DND-41 (cell line): ENCODE measurements at regions not wholly inside any gene's neighbourhood (a gene's known extent, or its start where the extent isn't known, plus 50 kb on each side); places are given as distances from the start of the nearest gene placed in this dataset.

Experiments
- EZH2 ChIP-seq: IDR thresholded peaks from 3 replicates; pipeline ENCODE4 v1.6.1; 2012; ENCODE audit warnings: borderline replicate concordance, low read depth, mild to moderate bottlenecking, moderate library complexity, low read length, inconsistent platforms; ENCODE audit not compliant: severe bottlenecking
- TF ChIP-seq, protein P1 (sequence below): IDR thresholded peaks from 2 replicates; pipeline ENCODE4 v1.5.1; 2012; ENCODE audit warnings: borderline replicate concordance, low read length, moderate library complexity, mild to moderate bottlenecking; ENCODE audit not compliant: poor library complexity, severe bottlenecking; ENCODE audit errors: extremely low read depth

DNA sequence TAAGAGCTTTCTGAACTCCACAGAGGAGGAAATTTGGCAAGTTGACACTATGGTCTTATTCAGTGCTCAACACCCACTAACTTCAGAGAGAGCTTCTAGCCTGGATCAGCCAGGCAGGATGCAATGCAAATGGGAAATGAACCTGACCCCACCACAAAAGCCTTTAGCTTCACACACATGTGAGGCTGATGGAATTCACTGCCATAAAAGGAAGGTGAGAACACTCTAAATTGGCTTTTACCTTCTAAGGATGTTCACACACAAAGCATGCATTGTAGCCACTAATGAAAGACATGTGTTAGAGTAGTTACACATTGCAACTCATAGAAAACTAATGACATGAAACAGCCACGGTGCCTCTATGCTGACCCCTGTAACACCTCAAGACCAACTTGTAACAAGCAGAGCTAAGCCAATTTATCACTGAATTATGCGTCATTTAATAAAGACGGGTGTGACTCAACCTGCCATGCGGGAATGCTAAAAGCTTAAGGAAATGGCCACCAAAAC, 262.1 kb downstream of the HACE1 start:
- TF ChIP-seq, protein P1, sequence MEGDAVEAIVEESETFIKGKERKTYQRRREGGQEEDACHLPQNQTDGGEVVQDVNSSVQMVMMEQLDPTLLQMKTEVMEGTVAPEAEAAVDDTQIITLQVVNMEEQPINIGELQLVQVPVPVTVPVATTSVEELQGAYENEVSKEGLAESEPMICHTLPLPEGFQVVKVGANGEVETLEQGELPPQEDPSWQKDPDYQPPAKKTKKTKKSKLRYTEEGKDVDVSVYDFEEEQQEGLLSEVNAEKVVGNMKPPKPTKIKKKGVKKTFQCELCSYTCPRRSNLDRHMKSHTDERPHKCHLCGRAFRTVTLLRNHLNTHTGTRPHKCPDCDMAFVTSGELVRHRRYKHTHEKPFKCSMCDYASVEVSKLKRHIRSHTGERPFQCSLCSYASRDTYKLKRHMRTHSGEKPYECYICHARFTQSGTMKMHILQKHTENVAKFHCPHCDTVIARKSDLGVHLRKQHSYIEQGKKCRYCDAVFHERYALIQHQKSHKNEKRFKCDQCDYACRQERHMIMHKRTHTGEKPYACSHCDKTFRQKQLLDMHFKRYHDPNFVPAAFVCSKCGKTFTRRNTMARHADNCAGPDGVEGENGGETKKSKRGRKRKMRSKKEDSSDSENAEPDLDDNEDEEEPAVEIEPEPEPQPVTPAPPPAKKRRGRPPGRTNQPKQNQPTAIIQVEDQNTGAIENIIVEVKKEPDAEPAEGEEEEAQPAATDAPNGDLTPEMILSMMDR, result no peak
- no peak for TF ChIP-seq EZH2
